IMR-90 (cell line): ENCODE measurements at regions not wholly inside any gene's neighbourhood (a gene's known extent, or its start where the extent isn't known, plus 50 kb on each side); places are given as distances from the start of the nearest gene placed in this dataset.

Experiments used
- CTCF ChIP-seq: conservative IDR thresholded peaks from 2 replicates; pipeline ENCODE4 v1.5.1; 2012; ENCODE audit warnings: mild to moderate bottlenecking, low read depth, low read length, improper control_type of control experiment
- MXI1 ChIP-seq: IDR thresholded peaks from 2 replicates; pipeline ENCODE4 v1.6.1; 2012; ENCODE audit warnings: low read depth, mild to moderate bottlenecking, low read length, moderate library complexity, borderline replicate concordance
- NFE2L2 ChIP-seq: fragments of 150-350 bp; IDR thresholded peaks from 2 replicates; pipeline ENCODE4 v1.6.1; 2016; ENCODE audit warnings: low read depth, mild to moderate bottlenecking, low read length
- POLR2A ChIP-seq: IDR thresholded peaks from 2 replicates; pipeline ENCODE4 v1.6.1; 2012; ENCODE audit warnings: mild to moderate bottlenecking, low read depth, low read length
- RAD21 ChIP-seq: IDR thresholded peaks from 2 replicates; pipeline ENCODE4 v1.6.1; 2012; ENCODE audit warnings: low read length, improper control_type of control experiment
- RCOR1 ChIP-seq: IDR thresholded peaks from 2 replicates; pipeline ENCODE4 v1.6.1; 2012; ENCODE audit warnings: mild to moderate bottlenecking, low read length, improper control_type of control experiment; ENCODE audit not compliant: insufficient replicate concordance
- RFX5 ChIP-seq: IDR thresholded peaks from 2 replicates; pipeline ENCODE4 v1.8.0; 2012; ENCODE audit warnings: low read depth, mild to moderate bottlenecking, low read length, moderate library complexity
- USF2 ChIP-seq: fragments of 150-350 bp; IDR thresholded peaks from 2 replicates; pipeline ENCODE4 v1.6.1; 2017; ENCODE audit warnings: mild to moderate bottlenecking, antibody characterized with exemption, low read length, low read depth

GRCh38 chr11:69905611-69906452, 86.6 kb upstream of the FGF3 start:
- TF ChIP-seq CTCF, result no peak
- no peak for TF ChIP-seq POLR2A
- TF ChIP-seq MXI1, result no peak
- TF ChIP-seq NFE2L2, result no peak
- TF ChIP-seq RCOR1, result no peak
- no peak for TF ChIP-seq RFX5
- TF ChIP-seq USF2, result no peak
- no peak for TF ChIP-seq RAD21
